ENCODE measurements at regions not wholly inside any gene's neighbourhood (a gene's known extent, or its start where the extent isn't known, plus 50 kb on each side); places are given as distances from the start of the nearest gene placed in this dataset.
"Not testable (repeated sequence)": the region's sequence is repeated elsewhere in the genome, so short reads cannot be mapped to it uniquely, and the experiment has no call there.

- no peak for DNase-seq
- H3K79me2 ChIP-seq (ENCODE audit: low read depth): no peaks in the 10 kb centered on the region
- intact Hi-C loops (cut with micrococcal nuclease; ENCODE audit: unreplicated experiment): no loop called here
- no peaks in the 10 kb centered on the region for H3K27me3 ChIP-seq (ENCODE audit: insufficient read depth, low read depth)
- no peaks in the 10 kb centered on the region for H3K9me3 ChIP-seq (ENCODE audit: insufficient read depth, low read depth)
- ChIA-PET CTCF (no interaction called here), POLR2A (ENCODE audit: unreplicated experiment) (no interaction called here)
- H3K9me2 ChIP-seq (ENCODE audit: insufficient read depth): no peaks in the 10 kb centered on the region
- TF ChIP-seq EZH2 (IDR thresholded peaks at IDR 0.05; ENCODE audit: low read depth) (no peak), CTCF (conservative IDR thresholded peaks at IDR 0.05) (no peak)
- H3K36me3 ChIP-seq (ENCODE audit: low read depth): no peaks in the 10 kb centered on the region
- no peaks in the 10 kb centered on the region for H4K20me1 ChIP-seq (ENCODE audit: insufficient read depth)
- no peak overlapping the region for H3K27ac ChIP-seq
- H3K4me3 ChIP-seq: no peak overlapping the region
- no peaks in the 10 kb centered on the region for H3F3A ChIP-seq (ENCODE audit: insufficient read depth, low read depth)
- H3K4me2 ChIP-seq: no peak overlapping the region
- BruUV-seq (replicated peaks): no TSS peak
- H3K4me1 ChIP-seq (replicated peaks; ENCODE audit: insufficient read depth): no peaks in the 10 kb centered on the region
- H2AFZ ChIP-seq: no peak overlapping the region
Observed at GRCh38 chr1:178587096-178587495, 74.2 kb downstream of the TEX35 start.

DNA sequence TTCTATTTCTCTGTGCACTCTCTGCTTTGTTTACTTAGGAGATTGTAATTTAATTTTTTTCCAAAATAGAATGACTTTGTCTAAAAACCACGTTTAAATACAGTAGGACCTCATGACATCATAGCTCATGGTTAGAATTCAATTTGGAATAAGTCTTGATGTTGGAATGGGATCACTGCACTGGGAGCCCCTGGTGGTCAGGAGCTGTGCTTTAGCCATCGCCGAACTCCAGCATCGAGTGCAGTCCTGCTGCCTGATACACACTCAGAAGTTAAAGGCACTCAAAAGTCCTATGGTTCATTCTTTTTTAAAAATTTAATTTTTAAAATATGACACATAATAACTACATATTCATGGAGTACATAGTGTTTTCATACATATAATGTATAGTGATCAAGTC, 75.1 kb downstream of the TEX35 start:
- Histone ChIP-seq H3F3A (ENCODE audit: insufficient read depth, low read depth) (no peaks in the 10 kb centered on the region), H2AFZ (no peak overlapping the region), H3K9me2 (ENCODE audit: insufficient read depth) (no peaks in the 10 kb centered on the region), H3K9me3 (ENCODE audit: insufficient read depth, low read depth) (no peaks in the 10 kb centered on the region), H3K36me3 (ENCODE audit: low read depth) (no peaks in the 10 kb centered on the region), H3K27ac (no peak overlapping the region), H3K79me2 (ENCODE audit: low read depth) (no peaks in the 10 kb centered on the region), H3K4me2 (no peak overlapping the region), H4K20me1 (ENCODE audit: insufficient read depth) (no peaks in the 10 kb centered on the region), H3K27me3 (ENCODE audit: insufficient read depth, low read depth) (no peaks in the 10 kb centered on the region), H3K4me1 (replicated peaks; ENCODE audit: insufficient read depth) (no peaks in the 10 kb centered on the region), H3K4me3 (no peak overlapping the region)
- ChIA-PET CTCF (no interaction called here), POLR2A (ENCODE audit: unreplicated experiment) (no interaction called here)
- no peak for DNase-seq
- BruUV-seq (replicated peaks): no TSS peak
- TF ChIP-seq CTCF (conservative IDR thresholded peaks at IDR 0.05) (no peak), EZH2 (IDR thresholded peaks at IDR 0.05; ENCODE audit: low read depth) (no peak)
- intact Hi-C loops (cut with micrococcal nuclease; ENCODE audit: unreplicated experiment): no loop called here

GRCh38 chr1:178589042-178589441, 76.1 kb downstream of the TEX35 start:
- BruUV-seq (replicated peaks); H3F3A ChIP-seq (ENCODE audit: insufficient read depth, low read depth); H3K27ac ChIP-seq; H3K4me3 ChIP-seq; H3K36me3 ChIP-seq (ENCODE audit: low read depth); H2AFZ ChIP-seq; H3K9me2 ChIP-seq (ENCODE audit: insufficient read depth); H3K27me3 ChIP-seq (ENCODE audit: insufficient read depth, low read depth); H3K4me1 ChIP-seq (replicated peaks; ENCODE audit: insufficient read depth); DNase-seq; H3K4me2 ChIP-seq; H3K9me3 ChIP-seq (ENCODE audit: insufficient read depth, low read depth); H4K20me1 ChIP-seq (ENCODE audit: insufficient read depth); CTCF ChIA-PET; POLR2A ChIA-PET (ENCODE audit: unreplicated experiment); intact Hi-C loops (cut with micrococcal nuclease; ENCODE audit: unreplicated experiment); H3K79me2 ChIP-seq (ENCODE audit: low read depth): not testable (repeated sequence)

DNA sequence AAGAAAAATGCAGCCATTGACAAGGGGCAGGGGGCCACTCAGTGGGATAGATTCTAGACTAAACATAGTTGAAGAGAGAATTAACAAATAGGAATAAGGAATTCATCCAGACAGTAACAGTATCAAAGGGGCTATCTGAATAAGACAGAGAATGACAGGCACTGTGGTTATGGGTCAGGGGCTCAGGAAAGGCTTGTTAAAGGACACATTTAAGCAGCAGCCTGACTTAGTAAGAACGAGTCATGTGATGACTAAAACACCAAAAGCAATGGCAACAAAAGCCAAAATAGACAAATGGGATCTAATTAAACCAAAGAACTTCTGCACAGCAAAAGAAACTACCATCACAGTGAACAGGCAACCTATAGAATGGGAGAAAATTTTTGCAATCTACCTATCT, 78.9 kb downstream of the TEX35 start:
- POLR2A ChIA-PET (ENCODE audit: unreplicated experiment); CTCF ChIA-PET; H3K4me2 ChIP-seq: not testable (repeated sequence)

More for the DNA sequence above, 78.9 kb downstream of the TEX35 start:
- H3K27ac ChIP-seq; H2AFZ ChIP-seq; H3K9me2 ChIP-seq (ENCODE audit: insufficient read depth); H4K20me1 ChIP-seq (ENCODE audit: insufficient read depth); H3K36me3 ChIP-seq (ENCODE audit: low read depth); DNase-seq; H3K9me3 ChIP-seq (ENCODE audit: insufficient read depth, low read depth); BruUV-seq (replicated peaks); H3K79me2 ChIP-seq (ENCODE audit: low read depth); intact Hi-C loops (cut with micrococcal nuclease; ENCODE audit: unreplicated experiment); H3F3A ChIP-seq (ENCODE audit: insufficient read depth, low read depth); H3K4me1 ChIP-seq (replicated peaks; ENCODE audit: insufficient read depth); H3K27me3 ChIP-seq (ENCODE audit: insufficient read depth, low read depth); H3K4me3 ChIP-seq: not testable (repeated sequence)

Data from PC-9 (cell line).